ENCODE measurements at regions not wholly inside any gene's neighbourhood (a gene's known extent, or its start where the extent isn't known, plus 50 kb on each side); places are given as distances from the start of the nearest gene placed in this dataset.

DNA sequence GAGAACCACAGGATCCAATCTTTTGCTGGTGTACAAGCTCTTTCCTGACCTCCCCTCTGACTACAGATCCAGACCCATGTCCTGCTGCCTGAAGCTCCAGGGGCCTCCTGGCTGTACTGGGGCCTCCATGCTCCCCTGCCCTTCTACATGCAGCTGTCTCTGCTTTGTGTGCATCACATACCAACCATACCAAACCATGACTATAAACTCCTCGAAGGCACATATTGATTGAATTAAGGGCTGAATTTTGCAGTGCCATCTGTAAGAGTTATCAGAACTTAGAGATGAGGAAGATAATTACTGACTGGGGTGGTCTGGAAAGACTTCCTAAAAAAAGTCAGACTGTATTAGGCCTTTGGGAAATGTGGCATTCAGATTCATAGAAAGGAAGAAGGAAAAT lies 139.9 kb upstream of the CXCR4 start:
- no peak for DNase-seq

DNA sequence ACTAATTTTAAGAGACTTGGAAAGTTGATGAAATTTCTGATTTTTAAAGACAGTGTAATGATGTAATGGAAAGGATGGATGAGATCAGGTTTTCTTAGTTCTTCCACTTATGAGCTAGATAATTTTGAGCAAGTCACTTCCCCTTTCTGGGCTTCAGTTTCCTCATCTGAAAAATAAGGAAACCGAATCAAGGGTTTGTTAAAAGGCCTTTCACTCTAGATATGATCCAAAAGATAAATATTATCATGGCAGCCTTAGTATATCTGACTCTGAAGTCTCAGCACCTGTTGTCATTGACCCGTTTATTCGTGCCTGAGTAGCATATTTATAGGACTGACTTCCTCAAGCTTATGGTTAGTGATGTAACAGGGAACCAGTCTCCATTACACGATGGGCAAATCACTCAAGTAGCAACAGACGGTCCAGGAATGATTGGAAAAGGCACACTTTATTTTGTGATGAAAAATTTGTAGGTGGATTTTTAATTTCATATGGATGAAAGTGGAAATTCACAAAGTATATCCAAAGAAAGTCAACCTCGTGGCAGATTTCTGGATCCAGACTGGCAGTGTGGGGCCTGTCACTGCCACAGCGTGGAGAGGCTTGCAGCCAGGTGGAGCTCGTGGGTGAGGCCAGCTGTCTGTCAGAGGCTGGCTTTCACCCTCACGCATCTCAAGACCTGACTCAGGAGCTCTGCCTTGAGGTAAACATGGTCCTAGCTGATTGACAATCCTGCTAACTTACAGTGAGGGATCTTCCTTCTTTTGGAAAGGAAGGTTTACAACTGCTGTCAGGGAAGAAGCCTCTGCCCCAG lies 137.9 kb upstream of the CXCR4 start:
- DNase-seq, result no peak

DNA sequence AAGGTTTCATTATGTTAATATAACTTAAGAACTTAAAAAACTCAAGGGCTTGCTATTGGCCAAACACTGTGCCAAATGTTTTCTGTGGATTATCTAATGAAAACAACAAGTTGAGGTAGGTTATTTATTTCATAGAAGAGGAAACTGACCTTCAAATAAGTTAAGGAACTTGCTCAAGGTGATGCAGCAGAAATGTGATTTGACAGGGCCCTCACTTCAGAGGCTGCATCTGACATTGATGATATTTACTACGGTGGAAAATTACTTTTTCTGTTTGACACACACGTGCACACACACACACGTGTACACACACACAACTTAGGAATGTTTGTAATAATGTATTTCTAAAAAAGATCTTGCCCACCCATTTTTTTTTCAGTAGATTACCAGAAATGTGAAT lies 137.2 kb upstream of the CXCR4 start:
- no peak for DNase-seq

DNA sequence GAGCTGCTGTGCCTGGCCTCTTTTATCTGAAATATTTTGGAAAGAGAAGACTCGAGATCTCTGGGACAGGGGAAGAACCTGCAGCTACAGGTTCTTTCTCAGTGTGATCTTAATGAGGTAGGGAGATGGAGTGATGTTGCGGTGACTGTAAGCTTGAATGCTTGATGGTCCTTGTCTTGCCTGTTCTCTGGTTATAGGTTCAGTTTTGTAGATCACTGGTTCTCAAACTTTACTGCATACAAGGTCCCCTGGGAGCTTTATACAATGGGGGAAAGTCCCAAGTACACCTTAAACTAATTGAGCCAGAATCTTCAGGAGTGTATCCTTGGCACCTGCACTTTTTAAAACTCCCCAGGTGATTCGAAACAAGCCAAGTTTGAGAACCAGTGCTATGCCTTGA lies 136.7 kb upstream of the CXCR4 start:
- no peak for DNase-seq

DNA sequence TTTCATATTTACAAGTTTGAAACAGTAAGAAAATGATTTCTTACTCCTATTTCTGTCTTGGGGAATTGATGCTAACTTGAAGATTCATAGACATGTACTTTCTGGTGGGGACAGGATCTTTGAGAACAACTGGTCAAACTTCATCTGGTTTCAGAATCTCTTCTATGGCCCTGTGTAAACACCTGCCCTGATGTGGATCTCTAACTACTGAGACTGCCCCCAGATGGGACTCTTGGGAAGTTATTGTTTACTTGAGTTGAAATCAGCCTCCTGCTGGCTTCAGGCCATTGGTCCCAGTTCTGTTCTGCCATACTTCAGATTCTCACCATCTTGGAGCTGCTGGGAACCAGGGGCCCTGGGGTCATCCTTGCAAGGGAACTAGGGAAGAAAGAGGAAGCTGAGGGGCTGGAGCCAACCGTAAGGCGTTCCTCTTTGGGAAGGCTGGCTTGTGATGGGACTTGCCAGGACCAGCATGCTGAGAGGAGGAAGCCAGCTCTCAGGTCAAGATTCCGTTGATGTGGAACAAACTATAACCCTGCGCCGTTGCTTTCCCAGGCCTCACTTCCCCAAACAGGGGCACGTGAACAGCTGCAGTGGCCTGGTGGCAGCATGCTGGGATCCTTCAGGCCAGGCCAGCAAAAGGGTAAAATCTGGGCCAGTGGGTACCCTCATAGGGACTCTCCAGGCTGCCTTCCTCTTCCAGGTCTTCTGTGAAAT lies 135.5 kb upstream of the CXCR4 start:
- no peak for DNase-seq

DNA sequence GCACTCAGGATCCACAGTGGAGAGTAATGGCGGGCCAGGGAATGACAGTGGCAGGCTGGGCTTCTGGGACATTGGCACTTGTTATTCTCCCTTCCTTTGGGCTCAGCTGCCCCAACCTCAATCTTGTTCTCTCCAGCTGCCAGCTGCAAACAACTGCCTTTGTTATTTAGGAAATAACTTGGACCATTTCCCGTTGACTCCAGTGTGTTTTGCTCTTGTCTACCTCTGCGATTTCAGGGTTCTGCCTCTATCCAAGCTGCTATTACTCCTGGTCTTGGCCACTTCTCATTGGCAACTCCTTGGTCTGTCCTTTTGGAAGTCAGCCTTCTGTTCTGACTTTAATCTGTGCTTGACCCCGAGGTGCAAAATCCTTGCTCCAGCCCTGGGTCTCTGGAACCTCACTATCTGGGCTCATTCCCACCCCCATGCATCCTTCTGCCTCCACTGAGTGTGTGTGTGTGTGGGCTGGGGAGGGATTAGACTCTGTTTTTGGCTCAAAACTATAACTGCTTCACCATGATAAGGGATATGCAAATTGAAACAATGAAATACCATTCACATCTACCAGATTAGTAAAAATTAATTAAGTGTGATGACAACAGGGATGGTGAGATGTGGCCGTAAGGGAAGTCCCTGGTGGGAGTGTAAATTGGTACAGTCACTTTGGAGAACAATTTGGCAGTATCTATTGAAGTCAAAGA lies 134.1 kb upstream of the CXCR4 start:
- DNase-seq, result no peak

DNA sequence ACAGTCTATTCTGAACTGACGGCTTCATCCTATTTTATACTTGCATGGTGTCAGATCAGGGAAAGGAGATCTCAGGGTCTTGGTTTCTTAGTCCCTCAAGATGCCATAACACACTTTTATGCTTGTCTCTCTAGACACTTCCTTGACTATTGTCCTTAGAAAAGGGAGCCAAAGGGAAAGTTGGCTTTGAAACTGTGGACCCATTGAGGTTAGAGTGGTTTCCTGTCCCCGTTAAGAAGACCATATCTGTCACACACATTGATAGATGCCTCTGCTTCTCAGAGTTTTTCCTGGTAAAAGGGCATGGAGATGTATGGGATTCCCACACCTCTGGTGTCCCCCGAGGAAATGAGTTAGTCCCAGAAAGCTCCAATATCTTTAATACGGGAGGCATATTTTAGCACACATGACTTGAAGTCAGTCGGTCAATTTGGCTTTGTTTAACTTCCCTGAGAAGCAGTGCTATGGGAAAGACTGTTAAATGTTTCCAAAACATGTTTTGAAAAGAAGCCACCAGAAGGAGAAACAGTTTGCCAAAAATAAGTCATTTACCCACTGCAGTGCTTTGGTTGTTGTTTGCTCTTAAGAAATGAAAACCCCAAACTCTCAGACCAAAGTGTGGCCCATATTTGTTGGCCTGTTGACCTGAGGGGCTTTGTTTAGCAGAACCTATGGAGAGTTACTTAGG lies 133.4 kb upstream of the CXCR4 start:
- no peak for DNase-seq

DNA sequence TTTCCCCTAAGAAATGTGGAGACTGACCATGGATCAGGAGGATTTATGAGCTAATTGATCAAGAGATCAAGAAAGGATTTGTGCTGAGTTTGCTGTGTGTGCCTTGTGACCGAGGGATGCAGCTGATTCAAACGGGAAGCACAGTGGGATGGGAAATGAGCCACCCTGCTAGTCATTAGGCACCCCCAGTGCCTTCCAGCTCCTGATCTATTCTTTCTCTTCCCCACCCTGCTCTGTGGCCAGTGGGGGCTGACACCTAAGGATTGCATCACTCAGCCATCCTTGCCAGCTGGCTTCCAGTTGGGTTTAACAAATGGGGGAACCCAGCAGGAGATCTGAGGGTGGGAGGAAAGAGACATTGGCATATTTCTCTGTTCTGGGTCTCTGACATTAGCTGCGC lies 132.2 kb upstream of the CXCR4 start:
- DNase-seq, result no peak

DNA sequence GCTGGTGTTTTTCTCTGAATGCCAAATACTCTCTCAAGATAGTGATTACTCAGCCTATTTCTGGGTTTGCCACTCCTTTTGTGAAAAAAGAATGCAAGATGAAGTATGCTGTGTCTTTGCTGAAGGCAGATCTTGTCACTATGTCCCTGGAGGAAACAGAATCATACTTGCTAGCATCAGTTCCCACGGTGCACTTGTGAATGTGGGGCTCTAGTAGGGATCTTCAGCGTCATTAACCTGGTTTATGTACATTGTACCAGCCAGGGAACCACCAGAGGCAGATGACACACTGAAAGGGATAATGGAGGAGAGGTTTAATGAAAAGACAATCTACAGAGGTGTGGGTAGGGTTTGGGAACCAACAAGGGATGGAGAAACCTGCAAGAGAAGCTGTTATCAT lies 131.0 kb upstream of the CXCR4 start:
- no peak for DNase-seq

DNA sequence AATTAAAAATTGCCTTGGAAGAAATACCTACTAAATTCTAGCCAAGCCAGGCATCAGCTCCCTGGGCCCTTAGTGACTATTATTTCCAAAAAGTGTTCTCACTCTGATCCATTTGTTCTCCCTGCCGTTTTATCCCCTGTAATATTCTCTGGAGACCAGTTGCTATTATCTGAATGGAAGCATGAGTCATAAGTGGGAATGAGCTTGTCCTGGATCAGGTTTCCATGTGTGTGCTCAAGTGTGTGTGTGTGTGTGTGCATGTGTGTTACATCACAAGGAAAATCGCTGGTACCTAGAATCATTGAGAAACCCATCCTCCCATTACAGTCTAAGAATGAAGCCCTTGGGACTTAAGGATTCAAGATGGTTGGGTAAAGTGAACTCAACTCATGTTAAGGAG lies 130.3 kb upstream of the CXCR4 start:
- no peak for DNase-seq

DNA sequence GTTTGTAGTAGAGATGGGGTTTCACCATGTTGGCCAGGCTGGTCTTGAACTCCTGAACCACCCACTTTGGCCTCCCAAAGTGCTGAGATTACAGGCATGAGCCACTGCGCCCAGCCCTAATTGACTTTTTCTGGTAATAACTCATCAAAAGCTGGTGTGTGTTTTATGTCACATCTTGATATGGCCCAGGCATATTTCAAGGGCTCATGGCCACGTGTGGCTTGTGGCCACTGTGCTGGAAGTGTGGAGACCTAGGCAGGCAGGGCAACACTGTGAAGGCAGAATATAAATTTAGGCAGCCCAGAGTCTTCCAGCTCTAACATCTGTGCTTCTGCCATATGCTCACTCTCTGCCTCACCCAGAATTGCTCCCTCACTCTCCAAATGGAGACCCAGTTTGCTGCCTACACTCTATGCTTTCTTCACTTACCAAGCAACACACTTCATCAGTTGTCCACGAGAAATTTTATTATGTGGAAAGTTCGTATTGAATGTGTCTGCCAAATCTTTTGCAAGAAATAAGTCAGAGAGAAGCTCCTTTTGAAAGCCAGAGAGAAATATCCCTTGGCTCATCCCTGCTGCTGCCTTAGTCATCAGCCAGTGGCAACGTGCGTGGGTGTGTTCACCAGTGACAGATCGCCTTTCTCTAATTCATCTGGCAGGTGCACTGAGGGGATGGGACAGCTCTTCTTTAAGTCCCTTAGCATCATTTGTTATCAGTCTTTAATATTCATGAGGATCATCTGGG lies 129.4 kb upstream of the CXCR4 start:
- DNase-seq, result no peak

DNA sequence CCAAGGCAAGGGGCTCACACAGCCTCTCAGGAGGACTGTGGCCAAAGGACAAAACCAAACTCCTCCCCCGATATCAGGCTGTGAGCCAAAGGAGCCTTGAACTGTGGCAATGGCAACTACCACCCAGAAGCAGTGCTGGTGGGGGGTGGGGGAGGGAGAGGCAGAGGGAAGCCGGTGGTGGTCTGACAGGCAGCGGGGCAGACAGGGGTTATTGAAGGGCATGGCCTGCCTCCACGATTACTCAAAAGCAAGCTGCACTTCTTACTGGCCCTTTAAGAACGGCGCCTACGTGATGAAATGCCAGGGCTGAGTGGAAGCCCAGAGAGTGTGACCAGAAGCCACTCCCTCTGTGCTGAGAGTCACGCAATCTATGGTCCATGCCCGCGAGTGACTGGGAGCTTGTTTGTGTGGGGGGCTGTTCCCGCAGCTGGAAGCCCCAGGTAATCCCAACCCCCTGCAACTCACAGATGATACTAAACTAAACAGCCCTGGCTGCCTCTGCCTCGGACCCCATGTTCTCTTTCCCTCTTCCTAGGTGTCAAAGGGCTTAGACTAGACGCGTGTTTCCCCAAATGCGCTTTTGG lies 128.2 kb upstream of the CXCR4 start:
- DNase-seq, result no peak

DNA sequence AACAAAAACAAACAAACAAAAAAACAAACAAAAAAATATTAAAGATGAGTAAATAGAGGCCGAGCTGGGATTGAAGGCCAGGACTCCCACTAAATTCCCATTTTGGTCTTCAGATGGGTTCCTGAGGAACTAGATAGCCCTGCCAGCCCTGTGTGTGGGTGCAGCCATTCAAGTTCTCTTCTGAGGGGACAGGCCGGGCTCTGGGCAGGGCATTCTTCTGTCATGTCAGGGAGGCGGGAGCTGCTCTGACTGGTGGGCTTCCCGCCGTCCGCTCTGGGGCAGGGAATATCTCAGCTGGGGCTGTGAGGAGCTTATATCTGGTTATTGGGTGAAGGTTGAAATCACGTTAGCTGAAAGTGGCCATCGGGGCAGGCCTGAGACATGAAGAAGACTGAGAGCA lies 127.3 kb upstream of the CXCR4 start:
- DNase-seq, result no peak

DNA sequence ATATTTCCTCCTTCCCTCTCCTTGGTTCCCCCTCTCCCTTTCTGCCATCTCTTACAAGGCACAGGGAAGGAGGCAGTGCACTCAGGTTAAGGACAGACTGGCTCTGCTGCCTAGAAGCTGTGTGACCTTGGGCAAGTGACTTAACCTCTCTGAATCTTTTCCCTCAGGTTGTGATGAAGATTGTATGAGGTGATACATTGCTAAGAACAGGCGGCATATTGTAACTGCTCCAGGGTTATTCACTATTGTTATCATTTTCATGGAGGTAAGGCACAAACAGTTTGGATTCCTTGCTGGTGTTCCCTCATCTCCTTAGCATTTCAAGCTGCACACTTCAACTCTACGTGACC lies 126.6 kb upstream of the CXCR4 start:
- DNase-seq, result no peak

DNA sequence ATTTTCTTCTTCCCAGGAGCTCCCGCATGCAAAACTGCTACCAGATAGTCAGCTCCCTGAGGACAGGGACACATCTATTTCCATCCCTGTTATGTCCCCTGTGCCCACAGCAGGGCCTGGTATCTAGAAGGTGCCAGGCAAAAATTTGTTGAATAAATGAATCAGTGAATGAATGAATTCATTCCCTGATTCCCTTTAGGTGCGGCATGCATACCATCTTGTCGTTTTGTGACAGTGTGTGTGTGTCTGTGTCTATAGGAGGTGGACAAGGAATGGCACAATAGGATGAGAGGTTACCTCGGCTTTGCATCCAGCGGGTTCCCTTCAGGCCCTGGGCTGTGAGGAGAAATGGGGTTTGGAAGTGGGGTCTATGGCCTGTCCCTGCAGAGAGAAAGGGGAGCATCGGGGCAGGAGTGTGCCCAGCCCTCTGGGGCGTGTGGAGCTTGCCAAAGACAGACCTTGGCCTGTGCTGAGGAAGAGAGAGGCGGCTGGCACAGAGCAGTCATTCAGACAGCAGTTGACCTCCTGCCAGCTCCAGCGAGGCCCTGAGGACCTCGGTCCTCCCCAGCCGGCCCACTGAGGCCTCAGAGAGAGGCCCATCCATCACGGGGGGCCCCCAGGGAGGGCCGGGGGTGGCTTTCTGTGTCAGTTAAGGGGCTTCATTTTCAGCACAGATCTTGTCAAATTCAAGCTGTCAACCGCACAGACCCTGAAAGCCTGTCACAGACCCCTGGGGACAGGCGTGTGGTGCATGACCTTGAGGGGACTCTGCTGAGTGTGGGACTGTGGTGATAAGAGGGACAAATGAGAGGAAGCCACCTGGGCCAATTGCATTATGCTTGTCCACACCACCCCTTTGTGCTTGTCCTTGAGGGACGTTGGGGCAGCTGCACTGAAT lies 125.9 kb upstream of the CXCR4 start:
- no peak for DNase-seq

DNA sequence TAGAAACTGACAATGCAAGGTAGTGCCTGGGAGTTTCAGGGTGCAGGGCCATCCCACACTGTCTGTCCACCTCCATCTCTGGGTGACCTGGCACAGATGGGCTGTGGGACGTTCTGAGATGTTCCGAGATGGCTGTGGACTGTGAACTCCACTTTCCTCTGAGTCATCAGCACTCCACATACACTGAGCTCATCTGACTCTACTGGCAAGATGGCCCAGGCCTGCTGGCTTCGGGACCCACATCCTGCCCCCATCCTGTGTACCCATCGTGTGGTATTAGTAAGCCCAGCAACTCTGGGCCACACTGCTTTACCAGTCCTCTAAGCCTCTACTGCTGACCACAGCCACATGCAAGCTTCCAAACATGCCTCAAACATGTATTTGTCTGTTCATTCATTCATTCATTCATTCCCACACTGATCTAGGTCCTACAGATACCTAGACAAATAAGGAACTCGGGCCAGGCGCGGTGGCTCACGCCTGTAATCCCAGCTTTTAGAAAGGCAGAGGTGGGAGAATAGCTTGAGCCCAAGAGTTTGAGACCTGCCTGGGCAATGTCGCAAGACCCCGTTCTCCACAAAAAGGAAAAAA lies 124.8 kb upstream of the CXCR4 start:
- peak; percentile 70 for DNase-seq

DNA sequence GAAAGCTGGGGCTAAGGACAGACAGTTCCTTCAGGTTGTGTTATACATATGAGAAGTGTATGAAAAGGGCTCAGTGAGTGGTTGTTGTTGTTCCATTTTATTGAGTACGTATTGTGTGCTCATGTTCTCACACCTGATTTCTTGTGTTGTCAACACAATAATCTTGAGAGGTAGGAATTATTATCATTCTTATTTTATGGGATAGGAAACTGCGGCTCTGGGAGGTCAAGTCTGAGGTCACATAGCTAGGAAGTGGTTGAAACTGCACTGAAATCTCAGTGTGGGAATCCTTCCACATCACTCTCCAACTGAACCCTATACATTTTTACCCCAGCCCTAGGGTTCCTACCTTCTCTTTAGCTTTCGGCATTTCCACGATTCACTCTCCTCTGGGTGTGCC lies 124.2 kb upstream of the CXCR4 start:
- DNase-seq, result no peak

DNA sequence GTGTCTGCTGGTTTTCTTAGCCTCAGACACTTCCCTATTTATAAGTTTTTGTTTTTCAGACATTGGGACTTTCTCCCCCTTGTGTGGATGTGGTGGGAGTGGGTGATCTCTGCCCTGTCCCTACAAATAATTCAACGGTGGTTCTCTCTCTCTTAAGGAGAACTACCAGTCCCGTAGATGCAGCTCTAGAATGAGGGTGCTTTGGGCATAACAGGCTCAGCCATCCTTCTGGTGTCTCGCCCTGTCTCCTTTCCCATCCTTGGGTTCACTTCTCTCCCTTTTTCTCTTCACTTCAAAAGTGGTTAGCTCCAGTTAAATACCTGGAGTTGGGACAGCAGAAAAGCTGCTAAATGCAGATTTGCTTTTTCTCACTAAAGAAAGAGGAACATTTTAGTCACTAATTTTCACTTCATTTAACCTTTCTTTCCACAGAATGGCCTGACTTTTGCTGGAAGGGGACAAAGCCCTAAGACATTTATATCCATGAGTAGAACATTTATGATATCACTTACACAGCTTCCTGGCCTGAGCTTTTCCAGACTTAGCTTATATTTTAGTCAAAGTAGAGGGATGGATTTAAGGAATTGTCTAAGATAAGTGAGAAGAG lies 121.2 kb upstream of the CXCR4 start:
- peak; percentile 13 for DNase-seq

DNA sequence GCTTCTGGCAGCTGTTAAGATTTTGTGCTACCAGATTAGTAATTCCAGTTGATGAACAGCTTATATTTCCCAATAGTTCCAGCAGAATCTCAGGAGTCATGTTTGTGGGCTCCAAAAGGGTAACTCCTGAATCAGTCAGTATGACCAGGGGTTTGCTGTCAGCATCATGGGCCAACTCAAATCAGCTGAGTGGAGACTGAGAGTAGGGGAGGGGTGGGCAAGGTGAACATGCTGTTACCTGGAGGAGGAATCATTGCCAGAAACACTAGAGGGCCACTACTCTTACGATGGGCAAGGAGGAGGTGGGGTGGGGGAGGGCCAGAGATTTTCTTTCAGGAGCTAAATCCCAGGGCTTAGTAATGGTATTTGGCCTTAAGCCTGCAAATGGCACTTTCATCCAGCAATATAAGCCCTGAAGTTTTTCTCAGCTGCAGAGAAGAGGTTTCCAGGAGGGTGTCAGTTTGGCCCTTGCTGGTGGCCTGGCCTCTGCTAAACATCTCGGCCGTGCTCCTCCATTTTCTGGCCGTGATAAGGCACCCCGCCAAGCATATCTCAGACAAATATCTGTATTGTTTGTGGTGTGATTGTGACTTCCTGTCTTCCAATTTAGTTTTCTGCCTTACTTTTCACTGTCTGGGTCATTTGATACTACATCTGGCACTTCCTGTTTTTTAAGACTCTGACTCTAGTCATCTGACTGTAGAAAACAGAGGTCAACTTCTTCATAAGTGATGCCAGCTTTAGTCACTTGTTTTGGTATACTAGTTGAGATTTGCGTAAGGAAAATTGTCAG lies 120.5 kb upstream of the CXCR4 start:
- DNase-seq, result peak; percentile 56

DNA sequence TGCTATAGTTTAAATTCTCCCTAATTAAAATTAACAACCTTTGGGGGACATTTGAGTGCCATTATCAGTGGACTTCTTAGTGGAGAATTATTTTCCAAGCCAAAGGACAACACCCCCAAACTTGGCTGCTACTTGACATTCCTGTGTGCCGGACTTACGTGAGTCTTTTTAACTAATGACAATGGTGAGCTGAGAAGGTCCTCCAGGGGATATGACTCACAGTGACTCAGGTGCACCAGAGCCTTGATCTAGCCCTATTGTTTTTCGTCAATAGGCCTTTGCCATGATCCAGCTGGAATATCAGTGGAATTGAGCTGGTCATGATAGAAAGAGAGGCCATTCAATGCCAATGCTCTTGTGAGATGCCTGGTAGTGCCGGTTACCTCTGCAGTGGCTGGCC lies 118.1 kb upstream of the CXCR4 start:
- no peak for DNase-seq

Data from activated gamma-delta T cell treated with Interleukin-2 at 50 U/mL for 16 hours (primary cell).